PC-3 (cell line): ENCODE measurements at regions not wholly inside any gene's neighbourhood (a gene's known extent, or its start where the extent isn't known, plus 50 kb on each side); places are given as distances from the start of the nearest gene placed in this dataset.

Experiments
- ATAC-seq: fragments of 200-7000 bp; cut with Tn5 transposase; 2 replicates; pipeline ENCODE4 v1.9.1; 2020; ENCODE audit warnings: mild to moderate bottlenecking, moderate library complexity
- BruUV-seq: library from RNA; stranded (reverse); fragments of 400-500 nt; replicated peaks from 2 replicates; lab custom pipeline; 2021; lab: Mats Ljungman, UMichigan
- CTCF ChIA-PET: fragments of 300-600 bp; sonication (Branson Sonifier 250); formaldehyde crosslinking; loops from one replicate; lab custom pipeline; 2022; ENCODE audit warnings: antibody characterized with exemption; lab: Charles Lee
- POLR2A ChIA-PET: fragments of 300-600 bp; sonication (Branson Sonifier 250); formaldehyde crosslinking; loops from one replicate; lab custom pipeline; 2022; ENCODE audit warnings: antibody characterized with exemption; ENCODE audit not compliant: unreplicated experiment; lab: Charles Lee
- DNase-seq: peaks from one replicate; pipeline ENCODE4 v3.0.0-alpha.2; 2015
- H2AFZ ChIP-seq: fragments of 300-600 bp; sonication (generic); 2 replicates; pipeline ENCODE4 v1.6.0; 2016; ENCODE audit warnings: antibody characterized with exemption, low read length
- H3F3A ChIP-seq: fragments of 300-600 bp; sonication (generic); one replicate; pipeline ENCODE4 v1.6.0; 2017; ENCODE audit warnings: antibody characterized with exemption, low read length, control low read depth, mild to moderate bottlenecking; ENCODE audit not compliant: unreplicated experiment
- H3K27ac ChIP-seq: fragments of 300-600 bp; sonication (generic); 2 replicates; pipeline ENCODE4 v1.5.1; 2016; ENCODE audit warnings: mild to moderate bottlenecking, low read length
- H3K27me3 ChIP-seq: fragments of 300-600 bp; sonication (generic); 2 replicates; pipeline ENCODE4 v1.6.1; 2016; ENCODE audit warnings: low read length, mixed read lengths
- H3K36me3 ChIP-seq: fragments of 300-600 bp; sonication (generic); 2 replicates; pipeline ENCODE4 v1.6.1; 2016; ENCODE audit warnings: low read depth, mixed run types, low read length, mixed read lengths
- H3K4me1 ChIP-seq: fragments of 300-600 bp; sonication (generic); 2 replicates; pipeline ENCODE4 v1.5.1; 2016; ENCODE audit warnings: low read length; ENCODE audit not compliant: insufficient read depth
- H3K4me2 ChIP-seq: fragments of 300-600 bp; sonication (generic); 2 replicates; pipeline ENCODE4 v1.6.0; 2016; ENCODE audit warnings: low read length
- H3K4me3 ChIP-seq: fragments of 300-600 bp; sonication (generic); 2 replicates; pipeline ENCODE4 v1.5.1; 2016; ENCODE audit warnings: mild to moderate bottlenecking, low read length, mixed read lengths
- H3K79me2 ChIP-seq: fragments of 300-600 bp; sonication (generic); 2 replicates; pipeline ENCODE4 v1.6.1; 2017; ENCODE audit warnings: low read length, mixed read lengths
- H3K9ac ChIP-seq: fragments of 300-600 bp; sonication (generic); 2 replicates; pipeline ENCODE4 v1.6.0; 2016; ENCODE audit warnings: mild to moderate bottlenecking, low read length
- H3K9me2 ChIP-seq: fragments of 300-600 bp; sonication (generic); replicated peaks from 2 replicates; pipeline ENCODE4 v1.6.1; 2016; ENCODE audit warnings: mixed run types, low read length, mixed read lengths
- H3K9me3 ChIP-seq: fragments of 300-600 bp; sonication (generic); 2 replicates; pipeline ENCODE4 v1.6.1; 2016; ENCODE audit warnings: low read length, mixed read lengths
- H4K20me1 ChIP-seq: fragments of 300-600 bp; sonication (generic); 2 replicates; pipeline ENCODE4 v1.6.1; 2016; ENCODE audit warnings: low read length, mixed read lengths
- EZH2 ChIP-seq: fragments of 300-600 bp; sonication (generic); IDR thresholded peaks from one replicate; pipeline ENCODE4 v1.6.1; 2017; ENCODE audit warnings: antibody characterized with exemption, mild to moderate bottlenecking, low read length; ENCODE audit not compliant: unreplicated experiment
- EZH2phosphoT487 ChIP-seq: fragments of 300-600 bp; sonication (generic); IDR thresholded peaks from 2 replicates; pipeline ENCODE4 v1.6.1; 2018; ENCODE audit warnings: mild to moderate bottlenecking, antibody characterized with exemption, low read length, borderline replicate concordance
- intact Hi-C: fragments of 100-400 bp; cut with micrococcal nuclease; formaldehyde crosslinking; loops from 2 replicates; pipeline ENCODE4 v1.9.0; 2023
- TF ChIP-seq, protein P1 (sequence below): fragments of 300-600 bp; sonication (generic); conservative IDR thresholded peaks from 2 replicates; pipeline ENCODE4 v1.5.1; 2017; ENCODE audit warnings: antibody characterized with exemption, low read depth, mild to moderate bottlenecking, low read length

GRCh38 chr9:115207003-115207836 lies 89.3 kb upstream of the TNC start:
- Histone ChIP-seq H3K4me2 (0 out of 2 replicates have a peak overlapping the region, but pooled peaks have one; percentile 1), H3K9me2 (no peaks in the 10 kb centered on the region), H3K36me3 (no peaks in the 10 kb centered on the region), H3K9ac (no peak overlapping the region), H3K4me1 (peaks cover 50% of the 10 kb centered on the region), H3F3A (no peaks in the 10 kb centered on the region), H3K4me3 (no peak overlapping the region), H3K79me2 (no peaks in the 10 kb centered on the region), H2AFZ (no peak overlapping the region), H3K9me3 (no peaks in the 10 kb centered on the region), H4K20me1 (no peaks in the 10 kb centered on the region), H3K27me3 (no peaks in the 10 kb centered on the region), H3K27ac (peak overlapping the region; percentile 42)
- POLR2A ChIA-PET = no interaction called here
- no TSS peak for BruUV-seq
- DNase-seq (peak; percentile 57), ATAC-seq (peak; percentile 35; the same call in 1 of the 2 replicates)
- TF ChIP-seq, protein P1, sequence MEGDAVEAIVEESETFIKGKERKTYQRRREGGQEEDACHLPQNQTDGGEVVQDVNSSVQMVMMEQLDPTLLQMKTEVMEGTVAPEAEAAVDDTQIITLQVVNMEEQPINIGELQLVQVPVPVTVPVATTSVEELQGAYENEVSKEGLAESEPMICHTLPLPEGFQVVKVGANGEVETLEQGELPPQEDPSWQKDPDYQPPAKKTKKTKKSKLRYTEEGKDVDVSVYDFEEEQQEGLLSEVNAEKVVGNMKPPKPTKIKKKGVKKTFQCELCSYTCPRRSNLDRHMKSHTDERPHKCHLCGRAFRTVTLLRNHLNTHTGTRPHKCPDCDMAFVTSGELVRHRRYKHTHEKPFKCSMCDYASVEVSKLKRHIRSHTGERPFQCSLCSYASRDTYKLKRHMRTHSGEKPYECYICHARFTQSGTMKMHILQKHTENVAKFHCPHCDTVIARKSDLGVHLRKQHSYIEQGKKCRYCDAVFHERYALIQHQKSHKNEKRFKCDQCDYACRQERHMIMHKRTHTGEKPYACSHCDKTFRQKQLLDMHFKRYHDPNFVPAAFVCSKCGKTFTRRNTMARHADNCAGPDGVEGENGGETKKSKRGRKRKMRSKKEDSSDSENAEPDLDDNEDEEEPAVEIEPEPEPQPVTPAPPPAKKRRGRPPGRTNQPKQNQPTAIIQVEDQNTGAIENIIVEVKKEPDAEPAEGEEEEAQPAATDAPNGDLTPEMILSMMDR = no peak
- no peak for TF ChIP-seq EZH2
- TF ChIP-seq EZH2phosphoT487 = no peak
- CTCF ChIA-PET = no interaction called here
- intact Hi-C loops = loop anchor here (5.0 kb wide), 1 partner anchor 90 kb away; the partner anchor contains the start of gene TNC

DNA sequence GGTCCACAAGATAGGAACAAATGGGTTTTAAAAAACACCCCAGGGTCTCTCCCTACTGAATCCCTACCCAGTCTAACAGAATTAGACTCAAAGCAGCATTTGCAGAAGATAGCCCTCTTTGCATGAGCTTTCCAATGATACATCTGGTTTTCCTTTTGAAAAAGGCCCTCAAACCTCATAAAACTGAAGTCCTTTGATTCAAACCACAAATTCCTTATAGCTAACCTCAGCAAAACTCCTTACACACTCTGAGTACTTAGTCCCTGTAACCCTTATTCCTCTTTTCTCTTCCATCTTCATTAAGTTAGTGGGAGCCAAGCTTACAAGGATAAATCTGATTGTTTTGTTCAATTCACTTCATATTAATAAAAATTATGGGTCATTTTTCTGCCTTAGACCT lies 90.5 kb upstream of the TNC start:
- no peak overlapping the region for H3K4me2 ChIP-seq
- H3K27ac ChIP-seq = no peak overlapping the region
- intact Hi-C loops = loop anchor here (5.0 kb wide), 1 partner anchor 91 kb away; the partner anchor contains the start of gene TNC

More for the DNA sequence above, 90.5 kb upstream of the TNC start:
- peaks cover 51% of the 10 kb centered on the region for H3K4me1 ChIP-seq
- DNase-seq (peak; percentile 26), ATAC-seq (no peak)
- POLR2A ChIA-PET = no interaction called here
- no peaks in the 10 kb centered on the region for H3K36me3 ChIP-seq
- no peaks in the 10 kb centered on the region for H3K27me3 ChIP-seq
- H3K9me3 ChIP-seq = no peaks in the 10 kb centered on the region
- CTCF ChIA-PET = no interaction called here
- BruUV-seq = no TSS peak
- no peak overlapping the region for H3K4me3 ChIP-seq
- TF ChIP-seq EZH2phosphoT487 = no peak
- TF ChIP-seq, protein P1 = no peak
- no peak for TF ChIP-seq EZH2
- H2AFZ ChIP-seq = no peak overlapping the region
- H3K9me2 ChIP-seq = no peaks in the 10 kb centered on the region
- no peaks in the 10 kb centered on the region for H3K79me2 ChIP-seq
- H4K20me1 ChIP-seq = no peaks in the 10 kb centered on the region
- H3F3A ChIP-seq = no peaks in the 10 kb centered on the region
- no peak overlapping the region for H3K9ac ChIP-seq
